ENCODE measurements at regions not wholly inside any gene's neighbourhood (a gene's known extent, or its start where the extent isn't known, plus 50 kb on each side); places are given as distances from the start of the nearest gene placed in this dataset.

- no peak for TF ChIP-seq ZNF792 (tag by site-specific recombination; IDR thresholded peaks at IDR 0.05)
- TF ChIP-seq ZNF830 (tag by site-specific recombination; IDR thresholded peaks at IDR 0.05; ENCODE audit: low read depth) = no peak
- no peak for TF ChIP-seq ZNF513 (tag by site-specific recombination; IDR thresholded peaks at IDR 0.05)
- no peak for TF ChIP-seq ATF2 (tag by site-specific recombination; IDR thresholded peaks at IDR 0.05; ENCODE audit: low read depth)
- TF ChIP-seq ZNF239 (tag by site-specific recombination; IDR thresholded peaks at IDR 0.05) = no peak
- TF ChIP-seq CTCF (tag by site-specific recombination; IDR thresholded peaks at IDR 0.05) = no peak
- TF ChIP-seq ZNF311 (tag by site-specific recombination; IDR thresholded peaks at IDR 0.05; ENCODE audit: borderline replicate concordance) = no peak
- no peak for TF ChIP-seq ZNF555 (tag by site-specific recombination; conservative IDR thresholded peaks at IDR 0.05)
- TF ChIP-seq ZNF274 (IDR thresholded peaks at IDR 0.05; ENCODE audit: low read length) = no peak
- TF ChIP-seq ZNF274 (tag by site-specific recombination; IDR thresholded peaks at IDR 0.05; ENCODE audit: borderline replicate concordance) = no peak
- no peak for TF ChIP-seq ZNF776 (tag by site-specific recombination; IDR thresholded peaks at IDR 0.05; ENCODE audit: borderline replicate concordance)
- no peak for TF ChIP-seq REST (tag by site-specific recombination; IDR thresholded peaks at IDR 0.05)
- no peak for TF ChIP-seq ELK4 (IDR thresholded peaks at IDR 0.05; ENCODE audit: borderline replicate concordance, low read depth, low read length)
- TF ChIP-seq PRDM4 (tag by site-specific recombination; IDR thresholded peaks at IDR 0.05) = no peak
- no peak for TF ChIP-seq ZNF416 (tag by site-specific recombination; IDR thresholded peaks at IDR 0.05)
Observed at GRCh38 chr5:173786286-173787187, 101.6 kb upstream of the CPEB4 start.

Data from HEK293 (cell line).